ENCODE measurements at regions not wholly inside any gene's neighbourhood (a gene's known extent, or its start where the extent isn't known, plus 50 kb on each side); places are given as distances from the start of the nearest gene placed in this dataset.
A peak's percentile ranks its signal among the peaks of the same experiment; 100 is the strongest.
"Not testable (repeated sequence)": the region's sequence is repeated elsewhere in the genome, so short reads cannot be mapped to it uniquely, and the experiment has no call there.

DNA sequence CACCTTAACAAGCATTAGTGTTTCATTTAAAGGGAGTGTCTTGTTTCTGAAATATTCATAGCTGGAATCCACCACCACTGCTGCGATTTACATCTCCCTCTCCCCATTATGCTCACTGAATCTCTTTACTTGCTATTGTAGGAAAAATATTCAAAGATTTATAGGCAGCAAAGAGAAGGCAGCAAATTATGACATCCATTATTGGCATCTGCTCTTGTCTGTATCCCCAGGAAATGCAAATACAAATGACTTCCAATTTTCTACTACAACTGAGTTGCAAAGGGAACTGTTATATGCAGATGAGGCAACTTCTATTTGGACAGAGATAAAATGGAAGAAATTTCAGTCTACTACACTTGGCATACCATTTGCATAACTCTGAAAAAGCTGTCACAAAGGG lies 88.4 kb upstream of the PRKD1 start:
- Histone ChIP-seq H3K9ac (no peak overlapping the region), H3K79me2 (no peaks in the 10 kb centered on the region), H3K4me3 (ENCODE audit: low read depth, low read length) (no peak overlapping the region), H3K9me3 (ENCODE audit: control insufficient read depth, low read length) (no peaks in the 10 kb centered on the region), H2AFZ (no peak overlapping the region), H3K27ac (no peak overlapping the region), H3K36me3 (ENCODE audit: control insufficient read depth, insufficient read depth, low read length) (no peaks in the 10 kb centered on the region), H3K27me3 (ENCODE audit: control insufficient read depth, insufficient read depth, low read length) (no peaks in the 10 kb centered on the region), H3K4me1 (peaks cover 2% of the 10 kb centered on the region), H3K4me2 (ENCODE audit: low read length) (no peak overlapping the region)
- TF ChIP-seq, protein P1, sequence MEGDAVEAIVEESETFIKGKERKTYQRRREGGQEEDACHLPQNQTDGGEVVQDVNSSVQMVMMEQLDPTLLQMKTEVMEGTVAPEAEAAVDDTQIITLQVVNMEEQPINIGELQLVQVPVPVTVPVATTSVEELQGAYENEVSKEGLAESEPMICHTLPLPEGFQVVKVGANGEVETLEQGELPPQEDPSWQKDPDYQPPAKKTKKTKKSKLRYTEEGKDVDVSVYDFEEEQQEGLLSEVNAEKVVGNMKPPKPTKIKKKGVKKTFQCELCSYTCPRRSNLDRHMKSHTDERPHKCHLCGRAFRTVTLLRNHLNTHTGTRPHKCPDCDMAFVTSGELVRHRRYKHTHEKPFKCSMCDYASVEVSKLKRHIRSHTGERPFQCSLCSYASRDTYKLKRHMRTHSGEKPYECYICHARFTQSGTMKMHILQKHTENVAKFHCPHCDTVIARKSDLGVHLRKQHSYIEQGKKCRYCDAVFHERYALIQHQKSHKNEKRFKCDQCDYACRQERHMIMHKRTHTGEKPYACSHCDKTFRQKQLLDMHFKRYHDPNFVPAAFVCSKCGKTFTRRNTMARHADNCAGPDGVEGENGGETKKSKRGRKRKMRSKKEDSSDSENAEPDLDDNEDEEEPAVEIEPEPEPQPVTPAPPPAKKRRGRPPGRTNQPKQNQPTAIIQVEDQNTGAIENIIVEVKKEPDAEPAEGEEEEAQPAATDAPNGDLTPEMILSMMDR (IDR thresholded peaks at IDR 0.05): no peak

DNA sequence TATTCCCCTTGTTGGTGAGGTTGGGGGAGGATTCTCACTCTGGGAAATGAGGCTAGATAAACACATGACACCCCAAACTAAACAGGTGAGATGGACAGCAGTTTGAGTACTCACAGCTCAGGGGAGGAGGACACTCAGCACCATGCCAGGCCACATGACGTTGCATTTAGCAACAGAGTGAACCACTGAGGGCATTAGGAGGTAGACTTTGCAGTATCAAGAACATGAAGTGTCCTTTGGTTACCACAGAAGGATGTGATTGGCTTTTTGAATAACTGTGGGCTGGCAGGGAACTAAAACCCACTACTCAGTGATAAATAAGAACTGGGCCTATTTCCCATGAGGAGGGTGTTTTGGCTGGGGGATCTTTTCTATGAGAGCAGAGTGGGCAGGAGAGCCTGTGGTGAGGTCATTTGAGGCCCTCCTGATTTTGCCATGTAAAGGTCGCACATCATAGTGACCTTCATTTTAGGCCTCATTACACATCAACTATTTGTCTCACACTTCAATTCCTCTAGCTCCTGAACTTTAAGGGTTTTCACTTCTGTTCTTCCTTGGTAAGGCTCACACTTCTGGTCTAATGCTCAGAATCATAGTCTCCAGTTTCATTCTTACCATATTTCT lies 89.8 kb upstream of the PRKD1 start:
- Histone ChIP-seq H3K79me2 (no peaks in the 10 kb centered on the region), H3K4me1 (peaks cover 2% of the 10 kb centered on the region), H3K36me3 (ENCODE audit: control insufficient read depth, insufficient read depth, low read length) (no peaks in the 10 kb centered on the region), H2AFZ (no peak overlapping the region), H3K4me3 (ENCODE audit: low read depth, low read length) (no peak overlapping the region), H3K9me3 (ENCODE audit: control insufficient read depth, low read length) (no peaks in the 10 kb centered on the region), H3K27me3 (ENCODE audit: control insufficient read depth, insufficient read depth, low read length) (no peaks in the 10 kb centered on the region), H3K9ac (no peak overlapping the region), H3K4me2 (ENCODE audit: low read length) (no peak overlapping the region), H3K27ac (no peak overlapping the region)
- TF ChIP-seq, protein P1 (IDR thresholded peaks at IDR 0.05): no peak

DNA sequence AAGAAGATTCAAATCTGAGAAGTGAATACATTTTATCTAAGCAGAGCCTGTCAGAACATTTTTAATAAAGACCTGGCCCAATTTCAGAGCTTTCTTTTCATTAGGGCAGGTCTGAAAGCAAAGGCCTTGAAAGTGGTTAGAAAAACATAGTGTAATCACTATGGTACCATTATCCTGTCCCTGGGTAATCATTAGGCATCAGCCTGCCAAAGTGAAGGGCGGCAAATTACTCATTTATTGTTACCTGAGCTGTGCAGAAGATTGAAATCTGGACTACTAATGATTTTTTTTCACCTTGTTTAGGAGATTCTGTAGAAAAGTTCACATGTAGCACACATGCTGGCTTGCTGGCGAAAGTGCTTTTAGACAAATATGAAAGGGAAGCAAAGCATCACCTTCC lies 92.6 kb upstream of the PRKD1 start:
- peak overlapping the region; percentile 1 for H3K4me2 ChIP-seq (ENCODE audit: low read length)

DNA sequence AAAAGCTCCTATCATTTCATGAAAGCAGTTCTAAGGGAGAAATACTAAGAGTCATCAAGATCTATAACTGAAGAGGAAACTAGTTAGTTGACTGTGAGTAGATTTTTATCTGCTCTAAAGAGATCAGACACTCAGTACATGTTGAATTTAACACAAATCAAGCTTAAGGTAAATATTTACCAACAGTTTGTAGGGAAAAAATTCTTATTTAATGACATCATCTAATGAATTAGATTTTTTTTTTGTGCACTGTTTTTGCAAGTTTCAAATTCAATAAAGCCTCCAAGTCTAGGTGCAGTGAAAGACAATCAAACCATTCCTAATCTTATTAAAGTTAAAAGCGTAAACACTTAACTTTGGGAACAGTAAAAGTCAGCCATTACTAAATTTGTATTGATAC lies 93.0 kb upstream of the PRKD1 start:
- Histone ChIP-seq H2AFZ (no peak overlapping the region), H3K36me3 (ENCODE audit: control insufficient read depth, insufficient read depth, low read length) (no peaks in the 10 kb centered on the region)

More for the DNA sequence above, 92.6 kb upstream of the PRKD1 start:
- Histone ChIP-seq H3K4me3 (ENCODE audit: low read depth, low read length) (no peak overlapping the region), H3K9ac (no peak overlapping the region), H3K27me3 (ENCODE audit: control insufficient read depth, insufficient read depth, low read length) (no peaks in the 10 kb centered on the region), H3K36me3 (ENCODE audit: control insufficient read depth, insufficient read depth, low read length) (no peaks in the 10 kb centered on the region), H3K27ac (no peak overlapping the region), H3K4me1 (peaks cover 2% of the 10 kb centered on the region), H3K9me3 (ENCODE audit: control insufficient read depth, low read length) (no peaks in the 10 kb centered on the region), H2AFZ (no peak overlapping the region), H3K79me2 (no peaks in the 10 kb centered on the region)
- TF ChIP-seq, protein P1 (IDR thresholded peaks at IDR 0.05): no peak

DNA sequence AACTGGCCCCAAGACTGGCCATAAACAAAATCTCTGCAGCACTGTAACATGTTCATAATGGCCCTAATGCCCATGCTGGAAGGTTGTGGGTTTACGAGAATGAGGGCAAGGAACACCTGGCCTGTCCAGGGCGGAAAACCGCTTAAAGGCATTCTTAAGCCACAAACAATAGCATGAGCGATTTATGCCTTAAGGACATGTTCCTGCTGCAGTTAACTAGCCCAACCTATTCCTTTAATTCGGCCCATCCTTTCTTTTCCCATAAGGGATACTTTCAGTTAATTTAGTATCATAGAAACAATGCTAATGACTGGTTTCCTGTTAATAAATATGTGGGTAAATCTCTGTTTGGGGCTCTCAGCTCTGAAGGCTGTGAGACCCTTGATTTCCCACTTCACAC lies 95.7 kb upstream of the PRKD1 start:
- not testable (repeated sequence) for H3K27ac ChIP-seq; H3K36me3 ChIP-seq (ENCODE audit: control insufficient read depth, insufficient read depth, low read length); H3K79me2 ChIP-seq; H3K4me2 ChIP-seq (ENCODE audit: low read length); H3K9ac ChIP-seq; H3K4me3 ChIP-seq (ENCODE audit: low read depth, low read length); H3K4me1 ChIP-seq; H3K27me3 ChIP-seq (ENCODE audit: control insufficient read depth, insufficient read depth, low read length); H3K9me3 ChIP-seq (ENCODE audit: control insufficient read depth, low read length); H2AFZ ChIP-seq

More for the DNA sequence above, 93.0 kb upstream of the PRKD1 start:
- Histone ChIP-seq H3K27ac (no peak overlapping the region), H3K4me3 (ENCODE audit: low read depth, low read length) (no peak overlapping the region), H3K4me1 (peaks cover 2% of the 10 kb centered on the region), H3K27me3 (ENCODE audit: control insufficient read depth, insufficient read depth, low read length) (no peaks in the 10 kb centered on the region), H3K79me2 (no peaks in the 10 kb centered on the region), H3K9me3 (ENCODE audit: control insufficient read depth, low read length) (no peaks in the 10 kb centered on the region), H3K9ac (no peak overlapping the region), H3K4me2 (ENCODE audit: low read length) (no peak overlapping the region)
- TF ChIP-seq, protein P1 (IDR thresholded peaks at IDR 0.05): no peak
